ENCODE measurements at regions not wholly inside any gene's neighbourhood (a gene's known extent, or its start where the extent isn't known, plus 50 kb on each side); places are given as distances from the start of the nearest gene placed in this dataset.

DNA sequence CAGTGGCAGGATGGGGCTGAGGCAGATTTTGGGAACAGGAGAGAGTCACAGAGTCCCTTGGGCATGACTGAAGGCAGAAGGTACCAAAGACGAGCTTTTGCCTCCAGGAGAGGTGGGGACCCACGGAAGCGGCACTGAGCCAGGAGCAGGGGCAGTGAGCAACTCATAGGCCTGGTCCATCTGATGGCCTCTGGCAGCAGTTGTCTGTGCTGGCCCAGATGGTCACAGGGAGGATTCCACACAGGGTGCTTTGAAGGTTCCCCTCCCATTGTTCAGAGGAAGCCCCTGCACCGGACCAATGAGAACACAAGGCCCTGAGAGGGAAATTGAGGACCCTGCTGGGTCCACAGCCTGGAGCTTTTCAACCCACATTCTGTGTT lies 360.3 kb upstream of the TNRC6C start:
- TF ChIP-seq, protein P1, sequence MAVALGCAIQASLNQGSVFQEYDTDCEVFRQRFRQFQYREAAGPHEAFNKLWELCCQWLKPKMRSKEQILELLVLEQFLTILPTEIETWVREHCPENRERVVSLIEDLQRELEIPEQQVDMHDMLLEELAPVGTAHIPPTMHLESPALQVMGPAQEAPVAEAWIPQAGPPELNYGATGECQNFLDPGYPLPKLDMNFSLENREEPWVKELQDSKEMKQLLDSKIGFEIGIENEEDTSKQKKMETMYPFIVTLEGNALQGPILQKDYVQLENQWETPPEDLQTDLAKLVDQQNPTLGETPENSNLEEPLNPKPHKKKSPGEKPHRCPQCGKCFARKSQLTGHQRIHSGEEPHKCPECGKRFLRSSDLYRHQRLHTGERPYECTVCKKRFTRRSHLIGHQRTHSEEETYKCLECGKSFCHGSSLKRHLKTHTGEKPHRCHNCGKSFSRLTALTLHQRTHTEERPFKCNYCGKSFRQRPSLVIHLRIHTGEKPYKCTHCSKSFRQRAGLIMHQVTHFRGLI (CRISPR knock-in tag; IDR thresholded peaks at IDR 0.05), result no peak
- TF ChIP-seq EP300 (IDR thresholded peaks at IDR 0.05; ENCODE audit: low read length) (no peak), FOXM1 (IDR thresholded peaks at IDR 0.05; ENCODE audit: low read depth) (no peak), FOXM1 (CRISPR knock-in tag; IDR thresholded peaks at IDR 0.05; ENCODE audit: low read depth) (no peak), YY1 (IDR thresholded peaks at IDR 0.05; ENCODE audit: borderline replicate concordance in 1 of 3, control insufficient read depth in 1 of 3, extremely low read depth in 1 of 3, insufficient read depth in 3 of 3, insufficient read length in 1 of 3, insufficient replicate concordance in 2 of 3, low read depth in 1 of 3, low read length in 2 of 3) (no peak), GABPB2 (CRISPR knock-in tag; conservative IDR thresholded peaks at IDR 0.05) (no peak), SMARCA5 (IDR thresholded peaks at IDR 0.05) (no peak), GABPA (tag; conservative IDR thresholded peaks at IDR 0.05; ENCODE audit: low read depth) (no peak), CEBPB (tag; IDR thresholded peaks at IDR 0.05) (no peak), TEAD4 (IDR thresholded peaks at IDR 0.05; ENCODE audit: low read length) (no peak), TEAD4 (CRISPR knock-in tag; IDR thresholded peaks at IDR 0.05; ENCODE audit: borderline replicate concordance) (no peak), ZFP36 (IDR thresholded peaks at IDR 0.05; ENCODE audit: low read depth, low read length, partially characterized antibody) (no peak)
- TF ChIP-seq, protein P2, sequence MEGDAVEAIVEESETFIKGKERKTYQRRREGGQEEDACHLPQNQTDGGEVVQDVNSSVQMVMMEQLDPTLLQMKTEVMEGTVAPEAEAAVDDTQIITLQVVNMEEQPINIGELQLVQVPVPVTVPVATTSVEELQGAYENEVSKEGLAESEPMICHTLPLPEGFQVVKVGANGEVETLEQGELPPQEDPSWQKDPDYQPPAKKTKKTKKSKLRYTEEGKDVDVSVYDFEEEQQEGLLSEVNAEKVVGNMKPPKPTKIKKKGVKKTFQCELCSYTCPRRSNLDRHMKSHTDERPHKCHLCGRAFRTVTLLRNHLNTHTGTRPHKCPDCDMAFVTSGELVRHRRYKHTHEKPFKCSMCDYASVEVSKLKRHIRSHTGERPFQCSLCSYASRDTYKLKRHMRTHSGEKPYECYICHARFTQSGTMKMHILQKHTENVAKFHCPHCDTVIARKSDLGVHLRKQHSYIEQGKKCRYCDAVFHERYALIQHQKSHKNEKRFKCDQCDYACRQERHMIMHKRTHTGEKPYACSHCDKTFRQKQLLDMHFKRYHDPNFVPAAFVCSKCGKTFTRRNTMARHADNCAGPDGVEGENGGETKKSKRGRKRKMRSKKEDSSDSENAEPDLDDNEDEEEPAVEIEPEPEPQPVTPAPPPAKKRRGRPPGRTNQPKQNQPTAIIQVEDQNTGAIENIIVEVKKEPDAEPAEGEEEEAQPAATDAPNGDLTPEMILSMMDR (IDR thresholded peaks at IDR 0.05 in 2 of 3, conservative IDR thresholded peaks at IDR 0.05 in 1 of 3; ENCODE audit: insufficient read depth in 2 of 3, low read depth in 1 of 3, low read length in 3 of 3), result no peak
- TF ChIP-seq, protein P3, sequence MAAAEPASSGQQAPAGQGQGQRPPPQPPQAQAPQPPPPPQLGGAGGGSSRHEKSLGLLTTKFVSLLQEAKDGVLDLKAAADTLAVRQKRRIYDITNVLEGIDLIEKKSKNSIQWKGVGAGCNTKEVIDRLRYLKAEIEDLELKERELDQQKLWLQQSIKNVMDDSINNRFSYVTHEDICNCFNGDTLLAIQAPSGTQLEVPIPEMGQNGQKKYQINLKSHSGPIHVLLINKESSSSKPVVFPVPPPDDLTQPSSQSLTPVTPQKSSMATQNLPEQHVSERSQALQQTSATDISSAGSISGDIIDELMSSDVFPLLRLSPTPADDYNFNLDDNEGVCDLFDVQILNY (CRISPR knock-in tag; IDR thresholded peaks at IDR 0.05), result no peak
- TF ChIP-seq, protein P4, sequence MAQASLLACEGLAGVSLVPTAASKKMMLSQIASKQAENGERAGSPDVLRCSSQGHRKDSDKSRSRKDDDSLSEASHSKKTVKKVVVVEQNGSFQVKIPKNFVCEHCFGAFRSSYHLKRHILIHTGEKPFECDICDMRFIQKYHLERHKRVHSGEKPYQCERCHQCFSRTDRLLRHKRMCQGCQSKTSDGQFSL (CRISPR knock-in tag; IDR thresholded peaks at IDR 0.05), result no peak
- TF ChIP-seq, protein P4 (tag; IDR thresholded peaks at IDR 0.05), result no peak
